HCT116 (cell line): ENCODE measurements at regions not wholly inside any gene's neighbourhood (a gene's known extent, or its start where the extent isn't known, plus 50 kb on each side); places are given as distances from the start of the nearest gene placed in this dataset.

Experiments
- CTCF ChIP-seq, 3 experiments: fragments of 200-600 bp in 1 of 3; sonication (generic) in 1 of 3; IDR thresholded peaks in 2 of 3; conservative IDR thresholded peaks in 1 of 3; 2 replicates each; pipeline ENCODE4 v1.5.1; 2012 to 2017; ENCODE audit warnings: low read depth in 2 of 3, low read length in 2 of 3, antibody characterized with exemption in 1 of 3, borderline replicate concordance in 1 of 3, control low read depth in 1 of 3, mild to moderate bottlenecking in 1 of 3, mixed read lengths in 1 of 3, mixed run types in 1 of 3, moderate library complexity in 1 of 3; ENCODE audit not compliant: insufficient read depth in 1 of 3
- EGR1 ChIP-seq: IDR thresholded peaks from 2 replicates; pipeline ENCODE4 v1.6.1; 2012; ENCODE audit warnings: low read depth
- POLR2A ChIP-seq: IDR thresholded peaks from 2 replicates; pipeline ENCODE4 v1.7.0; 2011; ENCODE audit warnings: borderline replicate concordance; ENCODE audit not compliant: insufficient read depth, insufficient read length; ENCODE audit errors: extremely low read depth
- POLR2AphosphoS5 ChIP-seq: IDR thresholded peaks from 2 replicates; pipeline ENCODE4 v1.6.1; 2011; ENCODE audit warnings: mild to moderate bottlenecking, low read depth, low read length, moderate library complexity
- RAD21 ChIP-seq: IDR thresholded peaks from 2 replicates; pipeline ENCODE4 v1.6.1; 2012; ENCODE audit warnings: low read depth, mild to moderate bottlenecking
- SRF ChIP-seq: IDR thresholded peaks from 2 replicates; pipeline ENCODE4 v1.6.1; 2012; ENCODE audit warnings: low read depth
- TF ChIP-seq, protein P1 (sequence below): IDR thresholded peaks from 2 replicates; pipeline ENCODE4 v1.6.1; 2012

DNA sequence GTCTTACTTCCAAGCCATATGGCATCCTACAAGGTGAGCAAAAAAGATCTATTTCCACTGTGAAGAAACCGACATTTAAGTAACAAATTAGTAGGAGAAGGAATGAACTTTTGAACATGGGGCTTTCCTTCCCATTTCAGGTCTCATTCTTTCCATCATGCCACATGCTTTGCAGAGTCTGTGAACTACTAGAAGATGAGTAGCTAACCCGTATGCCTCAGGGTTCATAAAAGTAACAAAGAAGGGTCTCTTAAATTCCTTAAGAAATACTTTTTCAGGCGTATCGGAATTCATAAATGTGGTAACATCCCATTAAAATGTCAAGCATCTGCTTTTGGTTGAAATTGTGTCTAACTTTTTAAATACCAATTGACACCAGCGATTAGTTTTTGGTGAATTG is 81.3 kb upstream of the TNS3 start:
- no peak for TF ChIP-seq CTCF (IDR thresholded peaks at IDR 0.05 in 2 of 3, conservative IDR thresholded peaks at IDR 0.05 in 1 of 3; ENCODE audit: borderline replicate concordance in 1 of 3, insufficient read depth in 1 of 3, low read depth in 2 of 3, low read length in 2 of 3)
- TF ChIP-seq, protein P1, sequence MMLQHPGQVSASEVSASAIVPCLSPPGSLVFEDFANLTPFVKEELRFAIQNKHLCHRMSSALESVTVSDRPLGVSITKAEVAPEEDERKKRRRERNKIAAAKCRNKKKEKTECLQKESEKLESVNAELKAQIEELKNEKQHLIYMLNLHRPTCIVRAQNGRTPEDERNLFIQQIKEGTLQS: no peak
- TF ChIP-seq RAD21: no peak
- TF ChIP-seq POLR2AphosphoS5: no peak
- TF ChIP-seq POLR2A: no peak
- TF ChIP-seq EGR1: no peak
- TF ChIP-seq SRF: no peak
